OCI-LY7 (cell line): ENCODE measurements at regions not wholly inside any gene's neighbourhood (a gene's known extent, or its start where the extent isn't known, plus 50 kb on each side); places are given as distances from the start of the nearest gene placed in this dataset.

Experiments
- CTCF ChIP-seq: fragments of 200-600 bp; sonication (generic); conservative IDR thresholded peaks from 2 replicates; pipeline ENCODE4 v1.5.1; 2014; ENCODE audit warnings: mild to moderate bottlenecking, antibody characterized with exemption, low read length, moderate library complexity, mixed read lengths
- EZH2phosphoT487 ChIP-seq: fragments of 200-600 bp; sonication (generic); IDR thresholded peaks from 2 replicates; pipeline ENCODE4 v1.6.1; 2018; ENCODE audit warnings: low read depth, borderline replicate concordance, mild to moderate bottlenecking, mixed run types, antibody characterized with exemption, low read length, moderate library complexity, mixed read lengths

GRCh38 chr10:83654689-83655088 lies 484.6 kb upstream of the GHITM start:
- no peak for TF ChIP-seq CTCF
- TF ChIP-seq EZH2phosphoT487, result no peak
